ENCODE measurements at regions not wholly inside any gene's neighbourhood (a gene's known extent, or its start where the extent isn't known, plus 50 kb on each side); places are given as distances from the start of the nearest gene placed in this dataset.

GRCh38 chr4:96504386-96504785, 664.5 kb downstream of the PDHA2 start:
- no peak for DNase-seq
- H3K4me1 Mint-ChIP-seq (ENCODE audit: low read depth) = no peaks in the 10 kb centered on the region
- H3K27me3 Mint-ChIP-seq (ENCODE audit: insufficient read depth) = no peaks in the 10 kb centered on the region
- H3K4me3 Mint-ChIP-seq = no peak overlapping the region
- TF ChIP-seq CTCF (IDR thresholded peaks at IDR 0.05) = no peak
- no peak overlapping the region for H3K27ac Mint-ChIP-seq
- peaks cover 4% of the 10 kb centered on the region; the same call in 1 of the 2 replicates for H3K36me3 Mint-ChIP-seq (ENCODE audit: low read depth)
- H3K9me3 Mint-ChIP-seq = peaks cover 54% of the 10 kb centered on the region

- H3K4me3 Mint-ChIP-seq = no peak overlapping the region
- TF ChIP-seq CTCF (IDR thresholded peaks at IDR 0.05) = no peak
- H3K4me1 Mint-ChIP-seq (ENCODE audit: low read depth) = no peaks in the 10 kb centered on the region
- H3K27me3 Mint-ChIP-seq (ENCODE audit: insufficient read depth) = no peaks in the 10 kb centered on the region
- H3K27ac Mint-ChIP-seq = no peak overlapping the region
- peaks cover 4% of the 10 kb centered on the region; the same call in 1 of the 2 replicates for H3K36me3 Mint-ChIP-seq (ENCODE audit: low read depth)
- no peak for DNase-seq
- peaks cover 48% of the 10 kb centered on the region for H3K9me3 Mint-ChIP-seq
Measured at GRCh38 chr4:96509039-96509741, 669.3 kb downstream of the PDHA2 start.

GRCh38 chr4:96519291-96519690, 679.4 kb downstream of the PDHA2 start:
- no peaks in the 10 kb centered on the region for H3K4me1 Mint-ChIP-seq (ENCODE audit: low read depth)
- TF ChIP-seq CTCF (IDR thresholded peaks at IDR 0.05) = no peak
- no peak for DNase-seq
- H3K27me3 Mint-ChIP-seq (ENCODE audit: insufficient read depth) = peaks cover 2% of the 10 kb centered on the region; the same call in 1 of the 2 replicates
- peaks cover 30% of the 10 kb centered on the region for H3K9me3 Mint-ChIP-seq
- no peaks in the 10 kb centered on the region; the same call in 1 of the 2 replicates for H3K36me3 Mint-ChIP-seq (ENCODE audit: low read depth)
- H3K27ac Mint-ChIP-seq = no peak overlapping the region
- no peak overlapping the region for H3K4me3 Mint-ChIP-seq

- no peak overlapping the region for H3K27ac Mint-ChIP-seq
- no peak overlapping the region for H3K4me3 Mint-ChIP-seq
- TF ChIP-seq CTCF (IDR thresholded peaks at IDR 0.05) = no peak
- H3K27me3 Mint-ChIP-seq (ENCODE audit: insufficient read depth) = peaks cover 2% of the 10 kb centered on the region; the same call in 1 of the 2 replicates
- DNase-seq = no peak
- no peaks in the 10 kb centered on the region for H3K4me1 Mint-ChIP-seq (ENCODE audit: low read depth)
- no peaks in the 10 kb centered on the region for H3K36me3 Mint-ChIP-seq (ENCODE audit: low read depth)
- peaks cover 24% of the 10 kb centered on the region for H3K9me3 Mint-ChIP-seq
Measured at GRCh38 chr4:96521046-96521536, 681.2 kb downstream of the PDHA2 start.

- Mint-ChIP-seq H3K27me3 (ENCODE audit: insufficient read depth) (peaks cover 2% of the 10 kb centered on the region; the same call in 1 of the 2 replicates), H3K9me3 (peaks cover 25% of the 10 kb centered on the region), H3K4me3 (no peak overlapping the region), H3K36me3 (ENCODE audit: low read depth) (no peaks in the 10 kb centered on the region), H3K27ac (no peak overlapping the region), H3K4me1 (ENCODE audit: low read depth) (no peaks in the 10 kb centered on the region)
- no peak for TF ChIP-seq CTCF (IDR thresholded peaks at IDR 0.05)
- DNase-seq = no peak
Measured at GRCh38 chr4:96523611-96524010, 683.7 kb downstream of the PDHA2 start.
